ENCODE measurements at regions not wholly inside any gene's neighbourhood (a gene's known extent, or its start where the extent isn't known, plus 50 kb on each side); places are given as distances from the start of the nearest gene placed in this dataset.
"Not testable (repeated sequence)": the region's sequence is repeated elsewhere in the genome, so short reads cannot be mapped to it uniquely, and the experiment has no call there.

- no peak for DNase-seq
Observed at GRCh38 chr5:124973661-124974060, 227.2 kb upstream of the ZNF608 start.

- DNase-seq: no peak
Observed at GRCh38 chr5:124976086-124976485, 229.6 kb upstream of the ZNF608 start.

- DNase-seq: peak; percentile 56
Observed at GRCh38 chr5:124979251-124979650, 232.8 kb upstream of the ZNF608 start.

- no peak for DNase-seq
Observed at GRCh38 chr5:124980163-124980941, 233.9 kb upstream of the ZNF608 start.

GRCh38 chr5:124981901-124982300 lies 235.5 kb upstream of the ZNF608 start:
- DNase-seq: peak; percentile 82

GRCh38 chr5:124986170-124986569 lies 239.7 kb upstream of the ZNF608 start:
- DNase-seq: no peak

- DNase-seq: no peak
Observed at GRCh38 chr5:124986667-124987066, 240.2 kb upstream of the ZNF608 start.

- not testable (repeated sequence) for DNase-seq
Observed at GRCh38 chr5:124987786-124988185, 241.3 kb upstream of the ZNF608 start.

- DNase-seq: no peak
Observed at GRCh38 chr5:124990723-124991122, 244.3 kb upstream of the ZNF608 start.

- peak; percentile 61 for DNase-seq
Observed at GRCh38 chr5:124995421-124995820, 249.0 kb upstream of the ZNF608 start.

- no peak for DNase-seq
Observed at GRCh38 chr5:124996023-124996763, 249.8 kb upstream of the ZNF608 start.

- no peak for DNase-seq
Observed at GRCh38 chr5:124996764-124997077, 250.3 kb upstream of the ZNF608 start.

GRCh38 chr5:124997186-124997893 lies 250.9 kb upstream of the ZNF608 start:
- no peak for DNase-seq

GRCh38 chr5:124998520-124998919 lies 252.1 kb upstream of the ZNF608 start:
- no peak for DNase-seq

GRCh38 chr5:125002727-125003598 lies 256.5 kb upstream of the ZNF608 start:
- DNase-seq: no peak

- DNase-seq: no peak
Observed at GRCh38 chr5:125004009-125004408, 257.6 kb upstream of the ZNF608 start.

GRCh38 chr5:125005266-125005665 lies 258.8 kb upstream of the ZNF608 start:
- DNase-seq: no peak

GRCh38 chr5:125006011-125006685 lies 259.7 kb upstream of the ZNF608 start:
- peak; percentile 69 for DNase-seq

- no peak for DNase-seq
Observed at GRCh38 chr5:125010356-125010755, 263.9 kb upstream of the ZNF608 start.

- DNase-seq: peak; percentile 81
Observed at GRCh38 chr5:125011014-125011413, 264.6 kb upstream of the ZNF608 start.

- peak; percentile 90 for DNase-seq
Observed at GRCh38 chr5:125011419-125011818, 265.0 kb upstream of the ZNF608 start.

GRCh38 chr5:125011947-125012346 lies 265.5 kb upstream of the ZNF608 start:
- DNase-seq: peak; percentile 72

Measured in DMS53 (cell line).